ENCODE measurements at regions not wholly inside any gene's neighbourhood (a gene's known extent, or its start where the extent isn't known, plus 50 kb on each side); places are given as distances from the start of the nearest gene placed in this dataset.

DNA sequence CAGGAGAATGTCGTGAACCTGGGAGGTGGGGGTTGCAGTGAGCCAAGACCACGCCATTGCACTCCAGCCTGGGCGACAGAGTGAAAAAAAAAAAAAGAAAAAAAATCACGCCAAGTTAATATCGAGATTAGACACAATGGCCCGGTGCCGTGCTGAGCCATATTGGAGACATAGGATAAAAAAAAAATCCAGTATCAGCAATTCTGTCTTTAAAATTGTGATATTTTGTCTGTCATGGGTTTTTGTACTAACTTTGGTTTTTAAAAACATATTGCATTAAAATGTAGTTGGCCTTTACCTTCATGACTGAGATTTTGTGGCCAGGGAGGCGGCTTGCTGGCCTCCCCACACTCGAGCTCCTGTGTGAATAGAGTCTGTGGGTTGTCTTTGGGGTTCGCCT, 62.8 kb upstream of the PITRM1 start:
- no peak overlapping the region for H3K27ac Mint-ChIP-seq

DNA sequence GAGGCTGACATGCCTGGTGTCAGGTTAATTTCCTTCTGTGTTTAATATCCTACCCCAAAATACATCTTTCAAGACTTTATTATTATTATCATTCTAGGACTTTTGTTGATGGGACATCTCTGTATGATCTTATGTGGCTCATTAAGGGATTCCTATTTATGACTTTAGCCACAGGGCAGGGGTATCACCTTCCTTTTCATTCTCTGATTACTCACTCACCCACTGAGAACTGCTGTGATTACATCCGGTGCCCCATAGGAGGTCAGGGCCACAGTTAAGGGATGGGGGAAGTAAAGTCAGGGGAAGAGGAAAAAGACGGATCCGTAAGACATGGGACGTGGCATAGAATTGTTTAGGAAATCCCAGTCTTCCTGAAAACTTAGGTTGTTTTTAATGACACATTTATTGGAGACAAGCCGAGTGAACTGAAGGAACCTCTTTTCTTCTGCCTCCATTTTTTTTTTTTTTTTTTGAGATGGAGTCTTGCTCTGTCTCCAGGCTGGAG, 61.0 kb upstream of the PITRM1 start:
- Mint-ChIP-seq H3K27me3 (peaks cover 13% of the 10 kb centered on the region), H3K4me1 (ENCODE audit: low read depth) (peaks cover 4% of the 10 kb centered on the region)

More for the DNA sequence above, 62.8 kb upstream of the PITRM1 start:
- Mint-ChIP-seq H3K4me3 (no peak overlapping the region), H3K9me3 (ENCODE audit: low read depth) (no peaks in the 10 kb centered on the region), H3K27me3 (peaks cover 20% of the 10 kb centered on the region), H3K4me1 (ENCODE audit: low read depth) (peaks cover 4% of the 10 kb centered on the region), H3K36me3 (no peaks in the 10 kb centered on the region)

DNA sequence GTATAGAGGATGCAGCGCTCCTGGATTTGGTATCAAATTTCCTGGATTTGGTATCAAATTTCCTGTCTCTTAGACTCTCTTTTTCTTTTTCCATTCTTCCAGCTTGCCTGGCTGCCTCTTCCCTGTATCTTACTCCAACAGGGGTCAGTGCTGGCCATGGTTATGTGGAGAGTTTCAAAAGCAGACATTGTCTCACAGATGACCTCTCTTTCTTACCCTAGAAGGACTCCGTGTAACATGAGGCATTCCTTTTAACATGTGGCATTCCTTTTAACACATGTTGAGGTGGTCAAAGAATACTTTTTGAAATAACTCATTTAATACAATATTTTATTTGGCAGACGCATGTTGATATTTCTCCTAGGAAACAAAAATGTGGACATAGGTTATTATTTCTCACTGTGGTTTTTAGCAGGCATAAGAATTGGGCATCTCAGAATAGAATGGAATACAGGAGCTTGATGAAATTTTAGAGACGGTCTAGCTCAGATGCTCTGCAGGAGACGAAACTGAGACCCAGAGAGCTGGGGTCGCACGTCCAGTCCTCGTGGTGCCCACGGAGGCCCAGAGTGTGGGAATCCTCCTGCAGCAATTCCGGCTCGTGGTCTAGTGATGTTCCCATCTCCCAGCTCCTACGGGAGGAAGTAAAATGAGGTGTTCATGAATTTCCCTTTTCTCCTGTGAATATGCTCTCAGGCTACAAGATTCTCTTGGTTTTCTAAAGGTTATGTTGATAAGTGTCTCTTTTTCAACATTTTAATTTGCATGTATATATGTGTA, 59.6 kb upstream of the PITRM1 start:
- no peaks in the 10 kb centered on the region for H3K9me3 Mint-ChIP-seq (ENCODE audit: low read depth)
- no peak overlapping the region for H3K4me3 Mint-ChIP-seq
- peaks cover 18% of the 10 kb centered on the region for H3K4me1 Mint-ChIP-seq (ENCODE audit: low read depth)
- no peak overlapping the region for H3K27ac Mint-ChIP-seq
- peaks cover 8% of the 10 kb centered on the region for H3K27me3 Mint-ChIP-seq
- no peaks in the 10 kb centered on the region for H3K36me3 Mint-ChIP-seq

More for the DNA sequence above, 61.0 kb upstream of the PITRM1 start:
- H3K9me3 Mint-ChIP-seq (ENCODE audit: low read depth) = no peaks in the 10 kb centered on the region
- H3K4me3 Mint-ChIP-seq = no peak overlapping the region
- H3K36me3 Mint-ChIP-seq = no peaks in the 10 kb centered on the region
- no peak overlapping the region for H3K27ac Mint-ChIP-seq

DNA sequence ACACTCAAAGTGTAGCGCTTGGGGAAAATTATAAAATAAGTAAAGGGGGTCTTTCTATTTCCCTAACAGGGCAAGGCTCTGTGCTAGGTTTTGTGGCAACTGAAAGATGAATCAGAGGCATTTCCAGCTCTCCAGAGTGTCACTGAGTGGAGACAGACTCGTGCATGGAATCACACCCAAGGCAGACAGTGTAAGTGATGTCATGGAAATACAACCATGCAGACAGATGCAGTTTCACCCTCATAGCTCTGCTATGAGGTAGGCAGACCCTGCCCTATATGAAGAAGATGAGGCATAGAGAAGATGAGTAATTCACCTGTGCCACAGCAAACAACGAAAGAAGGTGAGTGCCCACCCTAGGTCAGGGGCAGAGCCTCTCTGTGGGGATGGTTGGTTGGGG, 57.2 kb upstream of the PITRM1 start:
- Mint-ChIP-seq H3K27me3 (peaks cover 8% of the 10 kb centered on the region), H3K36me3 (no peaks in the 10 kb centered on the region), H3K27ac (no peak overlapping the region), H3K4me1 (ENCODE audit: low read depth) (peaks cover 22% of the 10 kb centered on the region), H3K9me3 (ENCODE audit: low read depth) (no peaks in the 10 kb centered on the region), H3K4me3 (no peak overlapping the region)

DNA sequence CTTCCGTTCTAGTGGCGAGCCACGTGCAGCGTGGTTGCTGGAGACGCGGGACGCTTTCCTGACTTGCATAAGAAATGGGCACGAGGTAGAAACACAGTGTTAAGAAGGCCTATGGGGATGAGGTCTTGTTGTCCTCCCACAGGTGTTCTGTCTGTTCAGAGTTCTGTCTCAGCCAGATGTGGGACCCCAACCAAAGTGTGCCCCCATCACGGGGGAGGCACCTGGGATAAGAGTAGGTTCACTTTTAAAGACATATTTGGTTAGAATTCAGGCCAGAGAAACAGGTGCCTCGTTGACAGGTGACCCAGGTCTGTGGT, 56.0 kb upstream of the PITRM1 start:
- Mint-ChIP-seq H3K4me3 (no peak overlapping the region), H3K4me1 (ENCODE audit: low read depth) (peaks cover 22% of the 10 kb centered on the region), H3K27ac (peak overlapping the region; percentile 13), H3K27me3 (peaks cover 5% of the 10 kb centered on the region), H3K36me3 (no peaks in the 10 kb centered on the region), H3K9me3 (ENCODE audit: low read depth) (no peaks in the 10 kb centered on the region)

DNA sequence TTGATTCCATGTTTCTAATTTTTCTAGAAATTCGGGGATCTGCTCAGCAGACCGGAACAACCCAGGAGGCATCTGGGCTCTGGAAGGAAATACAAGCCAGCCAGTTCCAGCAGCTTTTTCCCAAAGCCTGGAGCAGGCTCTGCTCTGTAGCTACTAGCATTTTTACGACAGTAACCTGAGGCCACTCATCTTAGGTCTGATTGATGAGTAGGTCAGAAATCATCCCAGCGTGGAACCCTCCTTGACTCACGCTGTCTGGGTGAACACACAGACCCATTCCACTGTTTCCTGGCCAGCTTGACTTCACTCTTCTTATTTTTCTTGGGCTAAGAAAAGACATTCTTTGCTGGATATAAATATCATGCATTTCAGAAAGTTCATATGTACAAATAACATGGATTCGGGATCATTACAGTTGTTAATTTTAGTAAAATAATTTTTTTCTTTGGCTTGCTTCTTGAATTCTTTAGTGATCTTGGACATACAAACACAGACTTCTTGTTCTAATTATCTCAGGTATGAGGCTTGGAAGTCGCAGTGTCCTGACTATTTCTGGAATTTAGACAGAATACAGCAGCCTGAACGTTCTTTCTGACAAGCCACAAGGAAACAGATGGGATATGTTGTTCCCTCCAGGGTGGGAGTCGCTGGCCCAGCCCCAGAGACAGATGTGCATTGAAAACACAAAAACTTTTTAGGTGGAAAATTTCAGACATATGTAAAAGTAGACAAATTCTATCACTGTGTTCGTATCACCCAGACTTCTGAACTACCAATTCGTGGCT, 54.6 kb upstream of the PITRM1 start:
- H3K36me3 Mint-ChIP-seq = no peaks in the 10 kb centered on the region
- no peaks in the 10 kb centered on the region for H3K9me3 Mint-ChIP-seq (ENCODE audit: low read depth)
- peaks cover 22% of the 10 kb centered on the region for H3K4me1 Mint-ChIP-seq (ENCODE audit: low read depth)
- peak overlapping the region; percentile 42 for H3K4me3 Mint-ChIP-seq
- H3K27ac Mint-ChIP-seq = peak overlapping the region; percentile 84
- no peaks in the 10 kb centered on the region for H3K27me3 Mint-ChIP-seq

DNA sequence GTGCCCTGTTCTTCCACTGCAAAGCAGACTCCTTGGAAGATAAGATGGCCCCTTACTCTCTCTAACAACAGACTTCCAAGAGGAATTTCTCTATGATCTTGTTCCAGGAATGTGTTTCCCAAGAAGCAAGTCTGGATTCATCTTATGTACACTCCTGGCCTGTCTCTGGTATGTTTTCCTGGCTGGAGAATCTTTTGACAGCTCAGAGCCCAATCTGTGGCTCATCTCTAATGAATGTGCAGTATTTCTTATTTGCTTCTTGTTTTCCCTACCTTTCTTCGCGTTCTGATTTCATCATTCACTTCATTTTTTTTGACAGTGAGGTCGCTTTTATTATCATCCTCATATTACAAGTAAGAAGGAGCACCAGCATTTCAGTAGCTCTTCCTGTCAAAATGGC, 53.0 kb upstream of the PITRM1 start:
- Mint-ChIP-seq H3K4me1 (ENCODE audit: low read depth) (peaks cover 22% of the 10 kb centered on the region), H3K27me3 (peaks cover 2% of the 10 kb centered on the region), H3K36me3 (no peaks in the 10 kb centered on the region), H3K27ac (no peak overlapping the region), H3K4me3 (no peak overlapping the region), H3K9me3 (ENCODE audit: low read depth) (no peaks in the 10 kb centered on the region)

DNA sequence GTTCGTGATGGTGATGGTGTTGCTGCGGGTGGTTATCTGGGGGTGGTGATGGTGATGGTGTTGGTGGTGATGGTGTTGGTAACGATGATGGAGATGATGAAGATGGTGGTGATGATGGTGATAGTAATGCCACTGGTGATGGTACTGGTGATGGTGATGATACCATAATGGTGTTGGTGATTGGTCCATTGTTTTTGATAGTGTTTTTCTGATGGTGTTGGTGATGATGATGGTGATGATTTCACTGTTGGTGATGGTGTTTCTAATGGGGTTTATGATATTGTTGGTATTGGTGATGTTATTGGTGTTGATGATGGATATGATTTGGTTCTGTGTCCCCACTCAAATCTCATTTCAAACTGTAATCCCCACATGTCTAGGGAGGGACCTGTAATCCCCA, 51.7 kb upstream of the PITRM1 start:
- Mint-ChIP-seq H3K27ac (no peak overlapping the region), H3K27me3 (peaks cover 4% of the 10 kb centered on the region), H3K36me3 (no peaks in the 10 kb centered on the region), H3K4me1 (ENCODE audit: low read depth) (peaks cover 22% of the 10 kb centered on the region), H3K4me3 (no peak overlapping the region), H3K9me3 (ENCODE audit: low read depth) (peaks cover 2% of the 10 kb centered on the region)

DNA sequence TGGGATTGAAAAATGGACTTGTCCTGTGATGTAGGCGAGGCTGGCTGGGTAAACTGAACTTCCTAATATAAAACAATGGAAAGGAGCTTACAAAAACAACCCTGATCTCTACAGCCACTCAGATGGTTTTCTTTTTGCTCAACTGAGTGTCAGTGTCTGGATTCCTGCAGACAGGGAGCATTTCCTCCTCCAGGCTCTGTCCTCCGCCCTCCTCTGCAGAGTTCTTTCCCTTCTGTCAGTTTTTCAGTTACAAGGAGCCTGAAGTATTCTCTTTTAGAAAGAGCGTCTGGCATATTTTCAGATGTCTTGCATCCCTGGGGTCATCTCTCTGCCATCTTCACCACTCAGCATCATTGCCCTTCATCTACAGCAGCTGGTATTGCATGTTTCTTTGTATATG, 50.0 kb upstream of the PITRM1 start:
- Mint-ChIP-seq H3K4me1 (ENCODE audit: low read depth) (peaks cover 9% of the 10 kb centered on the region), H3K27ac (no peak overlapping the region), H3K36me3 (no peaks in the 10 kb centered on the region), H3K9me3 (ENCODE audit: low read depth) (peaks cover 3% of the 10 kb centered on the region), H3K4me3 (no peak overlapping the region), H3K27me3 (peaks cover 7% of the 10 kb centered on the region)

Measured in activated naive CD8-positive, alpha-beta T cell (primary cell).